ENCODE measurements at regions not wholly inside any gene's neighbourhood (a gene's known extent, or its start where the extent isn't known, plus 50 kb on each side); places are given as distances from the start of the nearest gene placed in this dataset.
A peak's percentile ranks its signal among the peaks of the same experiment; 100 is the strongest.
"Not testable (repeated sequence)": the region's sequence is repeated elsewhere in the genome, so short reads cannot be mapped to it uniquely, and the experiment has no call there.

- DNase-seq, result no peak
Measured at GRCh38 chr14:105765893-105766614, 239.7 kb downstream of the TMEM121 start.

DNA sequence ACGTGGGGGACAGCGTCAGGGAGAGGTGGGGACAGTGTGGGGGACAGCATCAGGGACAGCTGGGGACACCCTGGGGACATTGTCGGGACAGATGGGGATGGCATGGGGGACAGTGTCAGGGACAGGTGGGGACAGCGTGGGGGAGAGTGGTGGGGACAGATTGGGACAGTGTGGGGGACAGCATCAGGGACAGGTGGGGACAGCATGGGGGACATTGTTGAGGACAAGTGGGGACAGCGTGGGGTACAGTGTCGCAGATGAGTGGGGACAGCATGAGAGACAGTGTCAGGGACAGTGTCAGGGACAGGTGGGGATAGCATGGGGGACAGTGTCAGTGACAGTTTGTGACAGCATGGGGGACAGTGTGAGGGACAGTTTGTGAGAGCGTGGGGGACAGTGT is 240.9 kb downstream of the TMEM121 start:
- DNase-seq, result no peak

GRCh38 chr14:105768039-105768438 is 241.7 kb downstream of the TMEM121 start:
- not testable (repeated sequence) for DNase-seq

DNA sequence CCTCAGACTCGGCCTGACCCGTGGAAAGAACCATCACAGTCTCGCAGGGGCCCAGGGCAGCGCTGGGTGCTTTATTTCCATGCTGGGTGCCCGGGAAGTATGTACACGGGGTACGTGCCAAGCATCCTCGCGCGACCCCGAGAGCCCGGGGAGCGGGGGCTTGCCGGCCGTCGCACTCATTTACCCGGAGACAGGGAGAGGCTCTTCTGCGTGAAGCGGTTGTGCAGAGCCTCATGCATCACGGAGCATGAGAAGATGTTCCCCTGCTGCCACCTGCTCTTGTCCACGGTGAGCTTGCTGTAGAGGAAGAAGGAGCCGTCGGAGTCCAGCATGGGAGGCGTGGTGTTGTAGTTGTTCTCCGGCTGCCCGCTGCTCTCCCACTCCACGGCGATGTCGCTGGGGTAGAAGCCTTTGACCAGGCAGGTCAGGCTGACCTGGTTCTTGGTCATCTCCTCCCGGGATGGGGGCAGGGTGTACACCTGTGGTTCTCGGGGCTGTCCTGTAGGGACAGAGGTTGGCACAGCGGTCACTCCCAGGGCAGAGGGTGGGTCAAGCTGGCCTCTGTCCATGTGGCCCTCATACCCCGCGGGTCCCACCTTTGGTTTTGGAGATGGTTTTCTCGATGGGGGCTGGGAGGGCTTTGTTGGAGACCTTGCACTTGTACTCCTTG is 242.8 kb downstream of the TMEM121 start:
- not testable (repeated sequence) for DNase-seq

GRCh38 chr14:105770619-105771216 is 244.3 kb downstream of the TMEM121 start:
- not testable (repeated sequence) for DNase-seq

DNA sequence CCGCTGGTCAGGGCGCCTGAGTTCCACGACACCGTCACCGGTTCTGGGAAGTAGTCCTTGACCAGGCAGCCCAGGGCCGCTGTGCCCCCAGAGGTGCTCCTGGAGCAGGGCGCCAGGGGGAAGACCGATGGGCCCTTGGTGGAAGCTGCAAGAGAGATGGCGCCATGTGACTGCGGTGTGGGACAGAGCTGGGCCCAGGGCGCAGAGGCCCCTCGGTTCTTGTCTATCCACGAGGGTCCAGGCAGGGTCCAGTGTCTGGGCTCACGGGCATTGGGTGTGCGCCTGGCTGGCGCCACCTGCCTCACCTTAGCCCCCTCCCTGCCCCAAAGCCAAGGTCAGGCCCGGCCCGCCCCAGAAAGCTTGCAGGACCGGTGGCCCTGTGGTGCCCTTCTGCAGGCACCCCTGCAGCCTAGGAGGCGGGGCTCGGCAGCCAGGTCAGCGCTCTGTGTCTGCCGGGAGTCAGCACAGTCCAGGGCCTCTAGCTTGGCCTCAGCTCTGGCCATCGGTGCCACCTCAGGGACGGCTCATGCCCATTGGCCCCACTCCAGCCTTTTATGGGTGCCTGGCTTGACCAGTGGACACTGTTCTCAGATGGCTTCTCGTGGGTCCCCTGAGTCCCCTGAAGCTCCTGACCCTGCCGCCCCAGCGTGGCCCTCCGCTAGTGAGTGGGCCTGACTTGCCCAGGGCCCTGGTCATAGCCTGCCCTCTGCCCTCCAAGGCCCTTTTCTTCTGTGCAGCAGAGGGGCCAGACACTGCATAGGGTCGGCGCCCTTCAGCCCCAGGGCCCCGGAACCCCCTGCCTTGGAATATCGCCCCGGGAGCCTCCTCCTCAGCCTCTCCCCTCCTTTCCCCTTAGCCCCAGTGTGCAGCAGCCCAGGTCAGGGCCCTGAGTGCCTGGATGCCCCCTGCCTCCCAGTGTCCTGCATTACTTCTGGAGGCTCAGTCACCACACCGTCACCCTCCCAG is 245.2 kb downstream of the TMEM121 start:
- not testable (repeated sequence) for DNase-seq

DNA sequence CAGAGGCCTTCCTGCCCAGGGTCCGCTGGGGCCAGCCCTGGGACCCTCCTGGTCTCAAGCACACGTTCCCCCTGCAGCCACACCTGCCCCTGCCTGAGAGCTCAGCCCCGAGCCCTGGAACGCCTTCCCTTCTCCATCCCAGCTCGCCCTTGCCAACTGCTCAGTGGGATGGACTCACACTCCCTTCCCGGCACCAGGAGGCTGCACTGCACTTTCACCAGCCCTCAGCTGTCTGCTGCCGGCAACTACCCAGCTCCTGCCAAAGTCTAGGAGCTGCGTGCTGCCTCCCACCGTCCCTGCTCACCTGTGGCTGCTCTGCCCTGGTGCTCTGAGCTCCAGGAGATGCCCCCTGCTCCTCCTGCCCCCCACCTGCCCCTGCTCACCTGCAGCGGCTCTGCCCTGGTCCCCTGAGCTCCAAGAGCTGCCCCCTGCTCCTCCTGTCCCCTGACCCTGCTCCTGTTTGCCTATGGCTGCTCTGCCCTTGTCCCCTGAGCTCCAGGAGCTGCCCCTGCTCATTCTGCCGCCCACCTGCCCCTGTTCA is 246.4 kb downstream of the TMEM121 start:
- not testable (repeated sequence) for DNase-seq

DNA sequence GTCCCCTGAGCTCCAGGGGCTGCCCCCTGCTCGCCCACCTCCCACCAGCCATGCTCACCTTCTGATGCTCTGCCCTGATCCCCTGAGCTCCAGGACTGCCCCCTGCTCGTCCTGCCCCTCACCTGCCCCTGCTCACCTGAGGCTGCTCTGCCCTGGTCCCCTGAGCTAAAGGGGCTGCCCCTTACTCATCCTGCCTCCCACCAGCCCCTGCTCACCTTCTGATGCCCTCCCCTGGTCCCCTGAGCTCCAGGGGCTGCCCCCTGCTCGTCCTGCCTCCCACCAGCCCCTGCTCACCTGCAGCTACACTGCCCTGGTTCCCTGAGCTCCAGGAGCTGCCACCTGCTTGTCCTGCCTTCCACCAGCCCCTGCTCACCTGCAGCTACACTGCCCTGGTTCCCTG is 247.2 kb downstream of the TMEM121 start:
- DNase-seq, result no peak

DNA sequence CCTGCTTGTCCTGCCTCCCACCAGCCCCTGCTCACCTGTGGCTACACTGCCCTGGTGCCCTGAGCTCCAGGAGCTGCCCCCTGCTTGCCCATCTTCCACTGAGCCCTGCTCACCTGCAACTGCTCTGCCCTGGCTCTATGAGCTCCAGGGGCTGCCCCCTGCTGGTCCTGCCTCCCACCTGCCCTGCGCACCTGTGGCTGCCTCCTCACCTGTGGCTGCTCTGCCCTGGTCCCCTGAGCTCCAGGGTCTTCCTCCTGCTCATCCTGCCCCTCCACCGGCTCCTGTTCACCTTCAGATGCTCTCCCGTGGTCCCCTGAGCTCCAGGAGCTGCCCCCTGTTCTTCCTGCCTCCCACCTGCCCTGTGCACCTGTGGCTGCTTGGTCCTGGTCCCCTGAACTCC is 247.6 kb downstream of the TMEM121 start:
- DNase-seq, result no peak

DNA sequence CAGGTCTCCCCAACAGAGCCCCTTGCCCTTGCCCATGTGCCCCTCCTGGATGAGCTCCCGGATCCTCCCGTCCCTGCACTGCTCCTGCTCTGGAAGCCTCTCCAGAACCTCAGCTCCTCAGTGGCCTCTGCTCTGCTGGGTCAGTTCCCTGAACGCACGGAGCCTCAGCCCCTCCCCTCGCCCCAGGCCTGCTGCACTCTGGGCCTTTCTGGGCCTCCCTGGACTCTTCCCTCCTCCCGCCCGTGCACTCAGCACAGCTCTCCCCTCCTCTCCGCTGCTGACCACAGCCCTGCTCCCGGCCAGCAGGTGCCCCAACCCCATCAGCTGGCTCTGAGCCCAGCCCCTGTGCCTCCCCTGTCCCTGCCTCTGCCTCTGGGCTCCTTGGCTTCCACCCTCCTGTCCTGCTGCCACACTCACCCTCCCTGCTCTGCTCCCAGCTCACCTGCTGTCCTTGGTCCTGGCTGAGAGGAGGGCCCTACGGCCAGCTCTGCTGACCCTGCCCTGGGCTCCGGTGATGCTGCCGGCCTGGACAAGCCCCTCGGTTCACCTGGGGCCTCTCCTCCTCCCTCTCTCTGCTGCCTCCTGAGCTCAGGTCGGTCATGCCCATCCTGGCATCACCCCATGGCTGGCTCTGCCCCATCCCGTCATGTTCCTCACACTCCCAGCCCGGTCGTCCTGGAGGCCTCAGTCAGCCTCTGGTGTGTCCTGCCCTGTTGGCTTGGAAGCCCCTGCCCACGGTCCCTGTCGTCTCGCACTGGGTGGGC is 248.4 kb downstream of the TMEM121 start:
- DNase-seq, result not testable (repeated sequence)

DNA sequence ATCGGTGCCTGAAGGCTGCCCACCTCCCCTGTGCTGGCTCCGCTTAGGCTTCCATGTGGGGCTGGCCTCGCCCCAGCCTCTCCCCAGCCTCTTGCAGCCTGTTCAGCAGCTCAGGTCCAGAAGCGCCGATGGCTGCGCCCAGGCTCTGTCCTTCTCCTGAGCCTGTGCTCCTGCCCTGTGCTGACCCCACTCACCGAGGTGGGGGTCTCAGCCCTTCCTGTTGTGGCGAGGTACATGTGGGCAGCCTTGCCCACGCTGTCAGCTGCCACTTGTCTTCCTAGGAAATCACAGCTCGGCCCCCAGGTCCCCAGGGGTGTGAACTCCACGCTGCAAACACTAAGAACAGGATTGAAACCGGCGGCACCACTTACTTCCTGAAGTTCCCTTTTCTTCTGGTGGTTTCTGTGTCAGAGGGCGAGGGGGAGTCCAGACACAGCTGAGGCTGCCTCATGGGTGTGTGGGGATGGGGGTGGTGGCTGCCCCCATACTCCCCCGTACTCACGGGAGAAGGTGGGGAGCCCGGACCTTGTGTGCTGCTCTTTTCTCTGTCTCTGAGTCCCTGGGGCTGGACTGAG is 249.1 kb downstream of the TMEM121 start:
- DNase-seq, result not testable (repeated sequence)

GRCh38 chr14:105776112-105776511 is 249.7 kb downstream of the TMEM121 start:
- not testable (repeated sequence) for DNase-seq

GRCh38 chr14:105776924-105777323 is 250.5 kb downstream of the TMEM121 start:
- DNase-seq, result no peak

DNA sequence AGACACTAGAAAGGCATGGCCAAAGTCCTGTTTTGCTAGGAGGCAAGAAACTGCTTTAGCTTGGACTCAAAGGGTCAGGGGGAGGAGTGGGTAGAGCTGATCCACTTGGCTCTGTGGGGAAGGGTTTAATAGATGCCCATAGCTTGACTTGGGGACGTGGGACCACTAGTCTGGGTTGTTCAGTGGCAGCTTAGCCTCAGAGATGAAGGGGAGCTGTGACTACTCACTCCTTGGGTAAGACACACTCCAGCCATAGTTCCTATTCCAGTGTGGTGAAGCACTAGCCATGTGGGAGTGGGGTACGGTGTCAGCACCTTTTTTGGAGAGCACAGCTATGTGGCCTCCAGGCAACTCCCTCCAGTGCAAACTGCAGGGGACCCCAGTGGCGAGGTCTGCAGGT is 257.3 kb downstream of the TMEM121 start:
- no peak for DNase-seq

DNA sequence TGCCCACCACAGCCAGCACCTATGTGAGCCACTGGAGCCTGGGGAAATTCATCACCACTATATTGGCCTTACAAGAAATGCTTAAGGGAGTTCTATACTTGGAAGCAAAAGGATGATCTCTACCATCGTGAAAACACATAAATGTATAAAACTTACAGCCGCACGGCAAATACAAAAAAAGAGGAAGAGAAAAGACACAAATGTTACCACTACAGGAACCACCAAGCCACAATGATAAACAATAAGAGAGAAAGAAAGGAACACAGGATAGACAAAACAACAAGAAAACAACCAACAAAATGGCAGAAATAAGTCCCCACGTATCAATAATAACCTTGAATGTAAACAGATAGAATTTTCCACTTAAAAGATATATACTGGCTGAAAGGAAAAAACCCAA is 267.5 kb downstream of the TMEM121 start:
- DNase-seq, result peak; percentile 0

DNA sequence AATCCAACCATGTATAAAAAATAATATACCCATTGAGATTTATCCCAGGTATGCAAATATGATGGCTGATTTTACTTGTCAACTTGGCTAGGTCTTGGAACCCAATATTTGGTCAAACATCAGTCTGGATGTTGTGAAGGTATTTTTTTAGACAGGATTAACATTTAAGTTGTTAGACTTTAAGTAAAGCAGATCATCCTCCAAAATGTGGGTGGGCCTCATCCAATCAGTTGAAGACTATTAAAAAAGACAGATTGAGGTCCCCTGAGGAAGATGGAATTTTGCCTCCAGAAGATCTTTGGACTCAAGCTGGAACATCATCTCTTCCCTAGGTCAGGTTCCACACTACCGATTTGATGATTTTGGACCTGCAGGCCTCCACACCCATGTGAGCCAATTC is 271.2 kb downstream of the TMEM121 start:
- DNase-seq, result no peak

DNA sequence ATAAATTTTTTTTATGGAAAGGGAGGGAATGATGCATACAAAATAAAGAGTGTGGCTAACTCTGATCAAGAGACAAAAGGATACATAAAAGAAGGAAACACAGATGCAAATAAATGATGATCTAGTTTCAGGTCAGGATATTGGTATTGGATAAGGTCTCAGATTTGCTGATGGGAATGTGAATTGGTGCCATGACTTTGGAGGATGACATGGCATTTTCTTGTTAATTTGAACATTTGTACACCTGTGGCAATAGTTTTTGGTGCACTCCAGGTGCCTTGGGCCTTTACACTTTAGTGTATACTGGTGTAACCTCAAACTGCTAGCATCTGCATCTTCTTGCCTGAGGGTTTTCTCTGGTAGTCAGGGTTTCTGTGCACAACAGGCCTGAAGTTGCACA is 279.3 kb downstream of the TMEM121 start:
- no peak for DNase-seq

GRCh38 chr14:105806568-105806967 is 280.2 kb downstream of the TMEM121 start:
- DNase-seq, result no peak

- no peak for DNase-seq
Measured at GRCh38 chr14:105817971-105818711, 291.8 kb downstream of the TMEM121 start.

GRCh38 chr14:105818712-105819005 is 292.3 kb downstream of the TMEM121 start:
- DNase-seq, result no peak

- no peak for DNase-seq
Measured at GRCh38 chr14:105830171-105830570, 303.8 kb downstream of the TMEM121 start.
